HG03159 (cell line): ENCODE measurements at regions not wholly inside any gene's neighbourhood (a gene's known extent, or its start where the extent isn't known, plus 50 kb on each side); places are given as distances from the start of the nearest gene placed in this dataset.

Source experiments
- ATAC-seq: cut with Tn5 transposase; IDR thresholded peaks from one replicate; pipeline ENCODE4 v1.9.1; 2021; ENCODE audit warnings: mild to moderate bottlenecking, moderate library complexity; ENCODE audit not compliant: unreplicated experiment

DNA sequence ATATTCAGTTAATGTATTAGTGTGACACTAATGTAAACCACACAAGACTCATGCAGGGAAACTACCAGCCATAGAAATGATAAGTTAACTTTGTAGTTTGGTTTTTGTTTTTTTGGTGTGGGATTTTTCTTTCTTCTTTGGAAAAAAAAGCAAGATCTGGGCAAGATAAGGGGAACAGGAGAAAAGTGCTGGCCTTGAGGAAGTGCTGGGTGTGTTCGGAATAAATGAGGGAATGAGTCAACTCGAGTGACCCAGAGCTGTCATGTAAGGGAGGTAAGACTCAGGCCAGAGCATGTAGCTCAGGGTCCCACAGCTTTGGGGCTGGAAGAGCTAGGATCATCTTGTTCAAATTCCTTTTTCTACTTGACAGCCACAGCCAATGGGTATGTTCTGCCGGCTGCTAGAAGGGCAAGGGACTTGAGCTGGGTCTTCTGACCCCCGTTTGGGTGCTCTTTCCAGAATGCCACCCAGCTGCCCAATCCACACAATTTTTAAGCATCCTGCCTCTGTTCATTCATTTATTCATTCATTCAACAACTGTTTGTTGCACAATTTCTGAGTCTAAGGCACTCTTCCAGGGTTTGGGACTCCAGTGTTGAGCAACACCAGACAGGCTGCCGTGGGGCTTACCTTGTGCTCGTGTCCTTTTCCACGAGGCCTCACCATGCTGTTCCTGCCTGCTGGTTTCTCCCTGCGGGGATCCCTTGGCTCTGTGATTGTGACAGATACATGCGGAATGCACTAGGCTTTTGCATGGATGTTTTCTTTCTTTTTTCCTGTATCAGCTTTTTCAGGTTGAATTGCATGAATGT is 54.5 kb downstream of the CLDN34 start:
- no peak for ATAC-seq

DNA sequence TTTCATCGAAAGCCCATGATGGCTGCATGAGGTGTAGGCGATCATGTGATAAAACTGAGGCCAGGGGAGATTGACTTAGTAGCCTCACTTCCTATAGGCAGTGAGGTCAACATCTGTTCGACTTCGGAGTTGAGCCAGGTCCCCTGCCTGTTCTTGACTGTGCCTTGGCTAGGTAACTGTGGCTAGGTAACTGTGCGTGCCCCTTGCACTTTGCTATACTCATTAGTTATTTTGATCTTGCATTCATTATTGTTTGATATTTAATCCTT is 55.0 kb downstream of the CLDN34 start:
- no peak for ATAC-seq

DNA sequence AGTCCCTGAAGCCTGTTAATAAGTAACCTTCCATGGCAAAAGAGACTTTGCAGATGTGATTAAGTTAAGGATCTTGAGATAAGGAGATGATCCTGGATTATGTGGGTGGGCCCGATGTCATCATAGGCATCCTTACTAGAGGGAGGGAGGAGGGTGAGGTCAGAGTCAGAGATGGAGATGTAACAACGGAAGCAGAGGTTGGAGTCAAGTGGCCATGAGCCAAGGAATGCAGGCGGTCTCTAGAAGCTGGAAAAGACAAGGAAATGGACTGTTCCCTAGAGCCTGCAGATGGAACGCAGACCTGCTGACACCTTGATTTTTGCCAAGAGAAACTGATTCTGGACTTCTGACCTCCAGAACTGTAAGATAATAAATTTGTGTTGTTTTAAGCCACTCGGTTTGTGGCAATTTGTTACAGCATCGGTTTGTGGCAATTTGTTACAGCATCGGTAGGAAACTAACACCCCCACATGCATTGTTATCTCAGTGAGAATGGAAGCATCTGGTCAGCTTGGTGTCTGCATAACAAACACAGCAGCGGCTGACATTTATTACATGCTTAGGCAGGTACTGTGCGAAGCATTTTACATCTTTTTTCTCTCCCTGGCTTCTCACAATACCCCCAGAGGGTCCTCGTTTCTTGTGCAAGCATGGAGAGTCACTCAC is 55.6 kb downstream of the CLDN34 start:
- ATAC-seq: no peak

DNA sequence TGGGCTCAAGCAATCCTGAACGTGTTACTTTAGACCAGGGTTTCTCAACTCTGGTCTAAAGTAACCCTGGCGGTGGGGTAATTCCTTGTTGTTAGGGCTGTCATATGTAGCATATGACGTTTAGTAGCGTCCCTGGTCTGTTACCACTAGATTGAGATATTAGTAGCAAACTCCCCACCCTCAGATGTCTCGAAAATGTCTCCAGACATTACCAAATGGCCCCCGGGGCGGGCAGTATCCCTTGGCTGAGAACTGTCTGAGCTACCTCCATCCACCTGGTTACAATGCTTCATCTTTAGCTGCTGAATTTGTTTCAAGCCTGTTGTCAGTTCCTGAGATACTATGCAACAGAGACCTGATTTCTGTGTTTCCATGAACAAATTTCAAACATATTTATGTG is 56.7 kb downstream of the CLDN34 start:
- no peak for ATAC-seq

DNA sequence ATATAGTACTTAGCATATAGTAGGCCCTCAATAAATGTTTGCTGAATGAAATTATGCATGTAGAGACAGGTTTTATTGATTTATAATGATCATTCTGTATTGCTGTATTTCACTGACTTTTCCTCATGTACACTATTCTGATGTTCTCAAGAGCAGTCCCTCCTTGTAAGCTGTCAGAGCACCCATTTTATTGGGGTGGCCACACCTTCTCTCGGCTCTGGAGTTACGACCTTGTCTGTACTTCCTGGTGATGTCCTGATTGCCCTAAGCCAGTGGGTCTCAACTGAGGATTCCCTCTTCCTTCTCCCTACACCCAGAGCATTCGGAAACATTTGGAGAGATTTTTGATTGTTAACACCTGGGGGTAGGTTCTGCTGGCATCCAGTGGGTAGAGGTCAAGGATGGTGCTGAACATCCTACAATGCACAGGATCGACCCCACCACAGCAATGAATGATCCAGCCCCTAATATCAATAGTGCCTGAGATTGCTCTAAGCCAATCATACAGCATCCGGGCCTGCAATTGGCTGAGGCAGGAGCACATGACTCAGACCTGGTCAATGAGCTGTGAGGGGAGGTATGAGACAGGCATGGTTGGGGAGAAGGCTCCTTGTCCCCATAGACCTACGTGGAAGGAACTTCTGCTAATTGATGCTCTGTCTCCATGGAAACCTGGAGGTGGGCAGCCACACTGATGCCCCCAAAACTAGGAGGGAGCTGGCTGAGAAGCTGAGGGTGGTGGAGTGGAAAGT is 58.8 kb downstream of the CLDN34 start:
- ATAC-seq: no peak

DNA sequence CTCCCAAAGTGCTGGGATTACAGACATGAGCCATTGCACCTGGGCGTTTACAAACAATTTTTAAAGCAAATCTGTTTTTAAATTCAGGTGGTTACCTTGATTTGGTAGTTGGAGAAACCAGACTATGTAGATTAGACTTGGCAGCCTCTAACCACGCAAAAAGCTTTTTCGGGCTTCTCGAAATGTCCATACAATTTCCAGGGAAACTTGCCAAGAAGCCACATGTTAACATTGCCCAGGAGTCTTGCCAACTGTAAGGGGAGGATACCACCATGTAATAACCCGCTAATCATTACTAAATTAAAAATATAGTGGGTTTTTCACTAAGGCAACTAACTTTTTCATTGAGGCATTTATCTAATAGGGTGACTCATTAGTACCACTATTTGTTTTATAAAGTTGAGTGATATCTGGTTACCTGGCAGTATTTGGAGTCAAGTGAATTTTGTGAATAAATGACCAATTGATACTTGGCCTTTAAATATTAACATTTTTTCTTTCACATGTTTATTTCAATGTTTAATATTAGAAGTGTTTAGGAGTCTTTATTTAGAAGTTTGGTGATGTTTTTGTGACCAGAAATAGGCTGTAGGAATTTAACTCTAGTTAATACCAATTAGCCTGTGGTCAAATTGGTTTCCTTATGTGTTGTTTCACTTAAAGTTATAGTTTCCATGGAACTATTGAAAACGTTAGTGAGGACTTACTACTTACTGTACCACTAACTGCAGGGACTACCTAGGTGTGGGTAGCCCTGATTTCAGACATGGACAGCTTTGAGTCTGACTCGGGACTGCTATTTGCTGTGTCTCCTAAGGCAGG is 61.3 kb downstream of the CLDN34 start:
- no peak for ATAC-seq

DNA sequence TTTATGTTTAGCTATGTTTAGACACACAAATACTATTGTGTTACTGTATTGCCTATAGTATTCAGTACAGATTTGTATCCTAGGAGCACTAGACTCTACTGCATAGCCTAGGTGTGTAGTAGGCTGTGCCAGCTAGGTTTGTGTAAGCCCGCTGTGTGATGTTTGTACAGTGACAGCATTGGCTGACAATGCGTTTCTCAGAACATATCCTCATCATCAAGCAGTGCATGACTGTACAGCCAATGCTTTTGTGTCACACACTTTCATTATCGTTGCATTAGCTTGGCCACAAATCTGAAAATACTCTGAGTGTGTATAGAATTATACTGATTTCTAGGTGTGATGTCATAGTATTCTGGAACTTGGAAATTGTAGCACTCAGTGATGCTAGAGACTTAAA is 63.4 kb downstream of the CLDN34 start:
- no peak for ATAC-seq

DNA sequence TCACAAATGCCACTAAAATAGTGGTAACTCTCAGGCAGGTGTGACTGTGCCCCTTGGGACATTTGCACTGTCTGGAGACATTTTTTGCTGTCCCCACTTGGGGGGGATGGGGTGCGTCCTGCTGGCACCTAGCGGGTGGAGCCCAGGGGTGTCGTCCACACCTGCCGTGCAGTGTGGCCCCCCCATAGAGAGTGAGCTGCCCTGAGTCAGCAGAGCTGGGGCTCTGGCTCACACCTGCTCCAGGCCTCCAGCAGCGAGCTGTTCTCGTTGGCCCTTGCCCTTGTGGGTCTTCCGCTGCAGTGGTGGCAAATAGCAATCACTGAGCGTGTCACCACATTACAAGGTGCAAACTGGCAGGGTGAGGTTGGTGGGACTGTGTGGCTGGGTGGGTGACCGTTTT is 64.6 kb downstream of the CLDN34 start:
- ATAC-seq: no peak

DNA sequence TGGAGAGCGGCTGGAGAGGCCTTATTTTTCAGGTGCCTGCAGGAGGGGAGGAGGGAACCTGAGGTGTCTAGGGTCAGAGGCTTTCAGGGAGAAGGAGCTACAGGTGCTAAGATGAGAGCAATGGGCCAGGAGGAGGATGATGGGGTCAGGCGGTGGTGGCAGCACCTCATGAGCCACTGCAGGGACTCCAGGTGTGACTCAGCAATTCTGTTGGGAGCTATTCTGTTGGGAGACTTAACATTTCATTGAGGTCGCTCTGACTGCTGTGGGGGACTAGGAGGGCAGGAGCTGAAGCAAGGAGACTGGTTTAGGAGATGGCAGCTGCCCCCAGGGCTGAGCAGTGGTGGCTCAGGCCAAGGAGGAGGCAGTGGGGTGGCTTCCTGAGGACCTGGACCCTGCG is 65.0 kb downstream of the CLDN34 start:
- no peak for ATAC-seq

DNA sequence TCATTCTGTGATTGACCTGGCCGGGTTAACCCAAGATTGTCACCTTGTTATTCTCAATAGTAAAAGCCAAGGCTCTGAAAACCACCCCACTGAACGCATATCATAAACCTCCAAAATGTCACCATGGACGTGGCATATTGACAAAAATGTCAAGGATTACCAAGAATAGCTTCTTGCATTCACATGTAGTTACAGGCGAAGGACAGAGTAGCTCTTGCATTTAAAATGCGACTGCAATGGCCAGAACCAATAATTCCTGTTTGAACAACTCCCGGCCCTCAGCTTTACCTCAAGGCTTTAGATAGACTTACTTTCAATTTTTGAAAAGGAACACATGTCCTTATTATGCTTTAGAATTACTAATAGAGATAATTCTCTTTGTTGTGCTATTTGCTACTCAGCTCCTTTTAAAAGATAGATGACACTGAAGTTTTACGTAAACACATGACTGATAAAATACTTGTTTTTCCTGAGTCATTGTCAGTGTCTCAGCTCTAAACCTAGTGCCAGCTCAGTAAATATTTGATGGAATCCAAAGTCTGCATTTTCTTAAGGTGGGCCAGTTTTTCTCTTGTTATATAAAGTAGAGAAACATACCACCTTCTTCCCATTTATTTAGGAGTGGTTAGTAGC is 66.3 kb downstream of the CLDN34 start:
- no peak for ATAC-seq

DNA sequence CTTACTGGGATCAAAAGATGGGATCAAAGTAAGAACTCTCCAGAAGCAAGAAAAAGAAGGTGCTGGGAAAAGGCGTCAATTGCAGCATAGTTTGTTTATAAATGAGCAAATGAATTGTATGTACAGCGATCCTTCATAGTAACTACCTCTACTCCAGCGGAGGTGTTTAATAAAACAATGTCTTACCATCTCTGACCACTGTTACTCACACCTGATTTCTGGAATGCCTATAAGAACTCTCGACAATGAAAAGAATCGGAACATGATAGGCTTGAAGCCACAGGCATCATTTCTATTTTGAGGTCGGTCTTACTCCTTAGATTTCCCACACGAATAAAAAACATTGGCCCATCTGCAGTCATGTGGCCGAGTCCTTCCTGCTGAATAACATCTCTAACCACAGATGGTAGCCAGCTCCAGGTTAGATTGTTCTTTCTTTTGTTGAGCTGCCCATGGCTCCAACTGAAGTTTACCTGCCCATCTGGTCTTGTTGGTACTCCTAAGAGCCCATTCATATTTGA is 67.6 kb downstream of the CLDN34 start:
- no peak for ATAC-seq

DNA sequence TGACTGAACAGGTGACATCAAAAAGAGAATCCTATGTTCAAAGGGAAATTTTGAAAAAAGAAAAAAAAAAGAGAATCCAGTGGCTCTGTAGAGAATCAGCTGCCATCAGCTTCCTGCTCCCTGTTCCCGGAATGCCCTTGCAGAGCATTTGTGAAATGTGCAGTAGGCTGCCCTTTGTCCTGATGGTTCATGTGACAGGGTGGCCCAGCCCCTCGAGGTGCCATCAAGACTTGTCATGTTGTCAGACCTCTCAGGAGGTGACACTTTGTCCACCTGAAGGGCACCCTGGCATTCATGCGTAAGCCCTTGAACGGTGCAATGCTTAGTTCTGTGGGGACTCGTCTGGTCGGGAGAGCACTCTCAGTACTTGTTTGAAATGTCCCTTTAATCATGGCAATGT is 71.4 kb downstream of the CLDN34 start:
- ATAC-seq: no peak

DNA sequence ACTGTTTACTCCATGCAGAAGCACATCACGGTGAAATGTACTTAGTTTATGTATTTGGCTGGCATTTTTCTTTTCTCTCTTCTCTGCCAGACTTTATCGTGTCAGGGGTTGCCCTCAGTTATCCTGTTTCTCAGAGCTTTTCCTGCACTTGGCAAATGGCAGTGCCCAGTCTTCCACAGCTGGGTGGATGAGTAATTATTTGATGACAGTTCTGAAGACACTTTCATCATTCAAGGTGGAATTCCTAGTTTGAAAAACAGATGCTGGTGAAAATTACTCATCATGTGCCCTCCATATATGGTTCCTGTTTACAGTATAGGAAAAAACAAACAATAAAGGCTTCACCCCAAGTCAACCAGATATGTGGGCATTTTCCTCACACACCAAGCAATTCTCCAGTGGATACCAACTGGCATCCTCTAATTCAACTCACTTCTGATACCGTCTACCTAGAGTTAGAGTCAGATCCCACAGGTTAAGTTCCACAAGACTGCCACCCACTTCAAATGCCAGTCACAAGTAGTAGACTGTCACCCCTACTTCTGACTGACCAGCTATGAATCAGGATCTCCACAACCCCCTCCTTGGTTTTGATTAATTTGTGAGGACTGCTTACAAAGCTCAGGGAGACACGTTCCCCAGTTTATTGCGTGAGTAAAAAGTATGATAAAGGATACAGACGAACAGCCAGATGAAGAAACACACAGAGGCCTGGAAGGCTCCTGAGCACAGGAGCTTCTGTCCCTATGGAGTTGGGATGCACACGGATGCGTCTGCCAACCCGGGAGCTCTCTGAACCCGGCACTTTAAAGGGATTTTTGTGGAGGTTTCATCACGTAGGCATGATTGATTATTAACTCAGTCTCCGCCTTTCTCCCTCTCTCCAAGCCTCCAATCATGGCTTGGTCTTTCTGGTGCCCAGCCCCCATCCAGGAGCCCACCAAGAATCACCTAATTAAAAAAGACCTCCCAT is 72.9 kb downstream of the CLDN34 start:
- ATAC-seq: no peak

DNA sequence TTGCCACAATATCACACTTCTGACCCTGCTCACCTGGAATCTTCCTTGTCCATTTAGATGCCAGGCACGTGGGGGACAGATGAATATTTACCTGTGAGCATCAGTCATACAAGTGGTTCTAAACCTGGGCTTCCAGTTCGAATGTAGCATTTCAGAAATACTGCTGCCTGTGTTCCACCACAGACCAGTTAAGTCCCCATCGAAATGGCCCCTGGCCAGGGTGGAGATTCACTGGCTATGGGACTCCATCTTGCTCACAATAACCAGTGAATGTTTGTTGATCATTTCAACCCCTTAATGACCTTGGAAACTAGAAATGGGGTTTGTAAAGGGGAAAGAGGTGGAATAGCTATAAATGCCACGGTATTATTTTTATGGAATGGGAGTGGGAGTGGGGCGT is 73.8 kb downstream of the CLDN34 start:
- ATAC-seq: no peak

DNA sequence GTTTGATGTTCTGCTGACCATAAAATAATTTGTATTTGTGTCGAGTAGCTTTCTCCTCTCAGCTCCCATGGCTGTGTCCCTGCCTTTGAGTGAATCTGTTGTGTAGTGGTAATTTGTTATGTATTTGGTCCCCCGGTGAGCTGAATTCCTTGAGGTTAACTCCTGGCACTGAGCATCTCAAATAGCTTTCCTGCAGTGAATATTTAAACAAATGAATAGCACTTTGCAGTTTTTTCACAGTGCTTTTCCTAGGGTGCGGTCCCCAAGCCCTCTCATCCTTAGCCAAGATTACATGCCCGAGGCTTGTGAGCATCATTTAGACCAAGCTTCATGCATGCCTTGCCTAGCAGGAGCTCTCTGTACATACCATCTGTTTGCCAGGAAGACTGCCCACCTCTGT is 74.2 kb downstream of the CLDN34 start:
- no peak for ATAC-seq

DNA sequence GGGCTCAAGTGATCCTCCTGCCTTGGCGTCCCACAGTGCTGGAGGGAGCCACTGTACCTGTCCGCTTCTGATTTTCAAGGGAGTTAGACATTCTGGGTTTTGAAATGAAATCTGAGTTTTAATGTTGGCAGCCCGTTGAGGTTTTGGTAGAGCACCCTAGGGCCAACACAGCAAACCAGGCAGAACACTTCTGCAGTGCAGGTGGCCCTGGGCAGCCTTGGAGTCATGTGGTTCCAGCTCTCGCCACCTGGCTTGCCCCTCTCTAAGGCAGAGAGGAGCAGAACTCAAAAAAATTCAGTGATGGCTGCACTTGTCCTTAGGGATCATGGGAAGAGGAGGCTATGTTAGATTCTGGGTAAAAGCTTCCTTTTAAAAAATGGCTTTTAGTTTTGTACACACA is 74.9 kb downstream of the CLDN34 start:
- no peak for ATAC-seq

DNA sequence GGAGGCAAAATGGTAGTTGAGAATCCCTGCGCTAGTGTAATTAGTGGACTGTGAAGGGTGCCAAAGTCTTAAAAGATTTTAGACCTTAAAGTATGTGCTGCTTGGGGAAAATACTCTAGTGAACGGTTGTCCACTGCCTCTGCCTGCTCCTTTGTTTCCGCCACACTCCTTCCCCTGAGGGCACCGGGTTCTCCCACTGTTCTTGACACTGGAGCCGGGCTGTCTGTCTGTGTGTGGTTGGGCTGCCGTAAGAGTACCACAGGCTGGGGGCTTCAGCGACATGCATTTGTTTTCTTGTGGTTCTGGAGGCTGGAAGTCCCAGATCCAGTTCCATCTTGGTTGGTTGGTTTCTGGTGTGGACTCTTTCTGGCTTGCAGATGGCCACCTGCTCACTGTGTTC is 76.2 kb downstream of the CLDN34 start:
- no peak for ATAC-seq

DNA sequence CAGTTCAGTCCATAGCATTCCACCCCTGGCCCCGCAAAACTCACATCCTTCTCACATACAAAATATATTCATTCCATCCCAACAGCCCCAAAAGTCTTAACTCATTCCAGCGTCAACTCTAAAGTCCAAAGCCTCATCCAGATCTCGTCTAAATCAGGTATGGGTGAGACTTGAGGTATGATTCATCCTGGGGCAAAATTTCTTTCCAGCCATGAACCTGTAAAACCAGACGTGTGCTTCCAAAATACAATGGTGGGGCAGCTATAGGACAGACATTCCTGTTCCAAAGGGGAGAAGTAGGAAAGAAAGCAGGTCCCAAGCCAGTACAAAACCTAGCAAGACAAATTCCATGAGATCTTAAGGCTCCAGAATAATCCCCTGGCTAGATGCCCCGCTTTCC is 76.9 kb downstream of the CLDN34 start:
- ATAC-seq: no peak

DNA sequence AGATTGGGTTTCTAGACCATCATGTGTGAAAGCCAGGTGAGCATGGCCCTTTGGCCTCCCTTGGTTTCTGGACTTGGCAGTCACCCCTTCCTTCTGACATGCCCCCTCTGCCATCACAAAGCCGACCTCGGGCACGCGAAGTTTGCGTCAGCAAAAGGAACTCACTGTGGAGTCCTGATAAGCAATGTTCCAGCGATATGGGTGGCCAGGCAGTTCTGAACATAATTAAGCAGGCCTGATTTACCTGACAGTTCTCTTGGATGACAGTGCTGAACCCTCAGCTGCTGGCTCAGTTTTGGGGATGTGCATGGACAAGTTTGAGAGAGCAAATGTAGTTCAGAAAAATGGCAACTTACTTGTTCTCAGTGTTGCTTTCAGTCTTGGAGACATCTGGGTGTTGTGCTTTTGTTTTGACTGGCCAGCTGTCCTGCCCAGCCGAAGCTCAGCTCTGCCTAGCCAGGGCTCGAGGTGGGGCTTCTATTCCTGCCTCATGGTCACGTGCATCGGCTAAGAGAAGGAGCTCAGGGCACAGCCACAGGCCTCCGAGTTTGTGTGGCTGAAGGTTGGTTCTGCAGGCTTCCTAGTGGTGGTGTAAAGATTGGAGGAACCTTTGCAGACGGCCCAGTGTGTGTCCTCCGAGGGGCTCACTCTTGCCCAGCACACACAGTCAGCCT is 78.3 kb downstream of the CLDN34 start:
- ATAC-seq: no peak
